ENCODE measurements at regions not wholly inside any gene's neighbourhood (a gene's known extent, or its start where the extent isn't known, plus 50 kb on each side); places are given as distances from the start of the nearest gene placed in this dataset.

DNA sequence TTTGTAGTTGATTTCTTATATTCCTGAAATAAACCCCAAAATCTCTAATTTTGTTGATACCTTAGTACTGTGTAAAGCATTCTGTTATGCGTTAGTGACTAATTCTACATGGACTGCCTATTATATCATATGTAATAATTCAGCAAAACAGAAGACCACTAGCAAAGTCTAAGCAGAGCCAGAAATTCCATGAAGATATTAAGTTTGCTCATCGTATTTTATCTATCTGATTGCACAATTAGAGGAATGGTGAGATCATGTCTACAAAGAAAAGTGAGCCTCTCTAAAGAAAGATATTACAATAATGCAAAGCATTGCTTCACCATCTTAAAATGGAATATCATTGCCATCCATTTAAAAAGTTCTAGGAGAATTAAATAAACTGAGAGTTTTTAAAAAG is 374.6 kb upstream of the SLC7A11 start:
- TF ChIP-seq, protein P1, sequence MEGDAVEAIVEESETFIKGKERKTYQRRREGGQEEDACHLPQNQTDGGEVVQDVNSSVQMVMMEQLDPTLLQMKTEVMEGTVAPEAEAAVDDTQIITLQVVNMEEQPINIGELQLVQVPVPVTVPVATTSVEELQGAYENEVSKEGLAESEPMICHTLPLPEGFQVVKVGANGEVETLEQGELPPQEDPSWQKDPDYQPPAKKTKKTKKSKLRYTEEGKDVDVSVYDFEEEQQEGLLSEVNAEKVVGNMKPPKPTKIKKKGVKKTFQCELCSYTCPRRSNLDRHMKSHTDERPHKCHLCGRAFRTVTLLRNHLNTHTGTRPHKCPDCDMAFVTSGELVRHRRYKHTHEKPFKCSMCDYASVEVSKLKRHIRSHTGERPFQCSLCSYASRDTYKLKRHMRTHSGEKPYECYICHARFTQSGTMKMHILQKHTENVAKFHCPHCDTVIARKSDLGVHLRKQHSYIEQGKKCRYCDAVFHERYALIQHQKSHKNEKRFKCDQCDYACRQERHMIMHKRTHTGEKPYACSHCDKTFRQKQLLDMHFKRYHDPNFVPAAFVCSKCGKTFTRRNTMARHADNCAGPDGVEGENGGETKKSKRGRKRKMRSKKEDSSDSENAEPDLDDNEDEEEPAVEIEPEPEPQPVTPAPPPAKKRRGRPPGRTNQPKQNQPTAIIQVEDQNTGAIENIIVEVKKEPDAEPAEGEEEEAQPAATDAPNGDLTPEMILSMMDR (conservative IDR thresholded peaks at IDR 0.05; ENCODE audit: low read depth, low read length): no peak
- no peak for TF ChIP-seq EZH2phosphoT487 (IDR thresholded peaks at IDR 0.05; ENCODE audit: borderline replicate concordance, low read length)

Data from PC-3 (cell line).